ENCODE measurements at regions not wholly inside any gene's neighbourhood (a gene's known extent, or its start where the extent isn't known, plus 50 kb on each side); places are given as distances from the start of the nearest gene placed in this dataset.
A peak's percentile ranks its signal among the peaks of the same experiment; 100 is the strongest.
"Not testable (repeated sequence)": the region's sequence is repeated elsewhere in the genome, so short reads cannot be mapped to it uniquely, and the experiment has no call there.

GRCh38 chr16:9159839-9160550 is 68.6 kb downstream of the HAPSTR1 start:
- TF ChIP-seq POLR2A (IDR thresholded peaks at IDR 0.05) (no peak), CTCF (IDR thresholded peaks at IDR 0.05) (peak in 3 of 4 experiments; percentile 42 to 55 (median 53))
- Histone ChIP-seq H3K4me1 (peaks cover 0 to 6% (median 0%) of the 10 kb centered on the region in 4 donors), H3K36me3 (no peaks in the 10 kb centered on the region), H3K27me3 (peaks cover 0 to 7% (median 0%) of the 10 kb centered on the region in 3 donors), H3K27ac (no peak overlapping the region), H3K9me3 (no peaks in the 10 kb centered on the region), H3K4me3 (no peak overlapping the region)
- WGBS, 2 donors, result 9 to 14% methylated on average over 15 of the region's 15 CpGs
- intact Hi-C loops (cut with DNase I), result loop anchor here (10.0 kb wide), 1 partner anchor 1025 kb away; the partner anchor contains the start of gene GRIN2A
- no peak for DNase-seq

GRCh38 chr16:9160551-9160911 is 69.1 kb downstream of the HAPSTR1 start:
- intact Hi-C loops (cut with DNase I), result loop anchor here (10.0 kb wide), 1 partner anchor 1024 kb away; the partner anchor contains the start of gene GRIN2A
- Histone ChIP-seq H3K27me3 (peaks cover 0 to 7% (median 0%) of the 10 kb centered on the region in 3 donors), H3K4me1 (peaks cover 0 to 6% (median 0%) of the 10 kb centered on the region in 4 donors), H3K27ac (no peak overlapping the region), H3K9me3 (no peaks in the 10 kb centered on the region), H3K4me3 (no peak overlapping the region), H3K36me3 (no peaks in the 10 kb centered on the region)
- TF ChIP-seq EP300 (IDR thresholded peaks at IDR 0.05) (no peak), POLR2AphosphoS5 (IDR thresholded peaks at IDR 0.05) (no peak), CTCF (IDR thresholded peaks at IDR 0.05) (no peak), POLR2A (IDR thresholded peaks at IDR 0.05) (no peak)
- WGBS, 2 donors, result 74 to 85% methylated on average over 13 of the region's 13 CpGs
- no peak for DNase-seq

GRCh38 chr16:9165681-9166080 is 74.2 kb downstream of the HAPSTR1 start:
- intact Hi-C loops (cut with DNase I), result loop anchor here (10.0 kb wide), 1 partner anchor 1019 kb away; the partner anchor contains the start of gene GRIN2A
- no peak for DNase-seq

GRCh38 chr16:9166326-9166993 is 75.0 kb downstream of the HAPSTR1 start:
- intact Hi-C loops (cut with DNase I), result loop anchor here (10.0 kb wide), 1 partner anchor 1018 kb away; the partner anchor contains the start of gene GRIN2A
- 81 to 82% methylated on average over 20 to 21 of the region's 24 CpGs for WGBS, 2 donors

More at GRCh38 chr16:9165681-9166080, 74.2 kb downstream of the HAPSTR1 start:
- Histone ChIP-seq H3K27me3 (no peaks in the 10 kb centered on the region), H3K4me1 (no peaks in the 10 kb centered on the region), H3K27ac (no peak overlapping the region), H3K4me3 (no peak overlapping the region), H3K36me3 (no peaks in the 10 kb centered on the region), H3K9me3 (no peaks in the 10 kb centered on the region)
- 81 to 82% methylated on average over 10 of the region's 10 CpGs for WGBS, 2 donors
- TF ChIP-seq POLR2AphosphoS5 (IDR thresholded peaks at IDR 0.05), result no peak
- no peak for TF ChIP-seq POLR2A (IDR thresholded peaks at IDR 0.05)
- TF ChIP-seq CTCF (IDR thresholded peaks at IDR 0.05), result no peak
- TF ChIP-seq EP300 (IDR thresholded peaks at IDR 0.05), result no peak

GRCh38 chr16:9169094-9169493 is 77.7 kb downstream of the HAPSTR1 start:
- H3K9me3 ChIP-seq, result no peaks in the 10 kb centered on the region
- no peaks in the 10 kb centered on the region for H3K36me3 ChIP-seq
- intact Hi-C loops (cut with DNase I), result loop anchor here (10.0 kb wide), 1 partner anchor 1016 kb away; the partner anchor contains the start of gene GRIN2A

More at GRCh38 chr16:9166326-9166993, 75.0 kb downstream of the HAPSTR1 start:
- H3K4me3 ChIP-seq, H3K9me3 ChIP-seq, DNase-seq, H3K27ac ChIP-seq, H3K4me1 ChIP-seq, H3K27me3 ChIP-seq, H3K36me3 ChIP-seq: not testable (repeated sequence)

More at GRCh38 chr16:9169094-9169493, 77.7 kb downstream of the HAPSTR1 start:
- WGBS, 2 donors, result 88% methylated on average over 7 of the region's 7 CpGs
- Histone ChIP-seq H3K4me3 (no peak overlapping the region), H3K4me1 (no peaks in the 10 kb centered on the region), H3K27ac (no peak overlapping the region), H3K27me3 (no peaks in the 10 kb centered on the region)
- no peak for DNase-seq
- TF ChIP-seq POLR2AphosphoS5 (IDR thresholded peaks at IDR 0.05) (no peak), CTCF (IDR thresholded peaks at IDR 0.05) (no peak), POLR2A (IDR thresholded peaks at IDR 0.05) (no peak), EP300 (IDR thresholded peaks at IDR 0.05) (no peak)

All from sigmoid colon (tissue), 6 donors.